Thymus (tissue), 11 donors: ENCODE measurements at regions not wholly inside any gene's neighbourhood (a gene's known extent, or its start where the extent isn't known, plus 50 kb on each side); places are given as distances from the start of the nearest gene placed in this dataset.

Experiments
- DNase-seq, 9 donors: peaks; one replicate each; pipeline ENCODE4 v3.0.0-alpha.2; 2013; ENCODE audit warnings: low spot score in 9 of 9, low read depth in 6 of 9, missing footprints in 1 of 9
- H3K27ac ChIP-seq, 2 donors: one replicate each; pipeline ENCODE4 v1.5.1; 2013; ENCODE audit warnings: control low read depth in 1 of 2, low read depth in 1 of 2, low read length in 1 of 2, mild to moderate bottlenecking in 1 of 2, moderate library complexity in 1 of 2
- H3K27me3 ChIP-seq, 2 donors: one replicate each; pipeline ENCODE4 v1.5.1; 2013; ENCODE audit warnings: low read length in 1 of 2; ENCODE audit not compliant: control insufficient read depth in 2 of 2, insufficient read depth in 1 of 2
- H3K36me3 ChIP-seq, 2 donors: one replicate each; pipeline ENCODE4 v1.5.1; 2013; ENCODE audit warnings: low read length in 1 of 2, mild to moderate bottlenecking in 1 of 2, moderate library complexity in 1 of 2; ENCODE audit not compliant: control insufficient read depth in 2 of 2, insufficient read depth in 2 of 2
- H3K4me1 ChIP-seq, 2 donors: one replicate each; pipeline ENCODE4 v1.5.1; 2013; ENCODE audit warnings: low read length in 2 of 2; ENCODE audit not compliant: control insufficient read depth in 2 of 2, insufficient read depth in 2 of 2
- H3K4me3 ChIP-seq, 2 donors: one replicate each; pipeline ENCODE4 v1.5.1; 2013; ENCODE audit warnings: low read length in 2 of 2, control low read depth in 1 of 2, mild to moderate bottlenecking in 1 of 2
- H3K9me3 ChIP-seq, 2 donors: one replicate each; pipeline ENCODE4 v1.5.1; 2013; ENCODE audit warnings: low read length in 1 of 2, mild to moderate bottlenecking in 1 of 2; ENCODE audit not compliant: control insufficient read depth in 2 of 2, insufficient read depth in 1 of 2
- WGBS: extraction: QIAGEN DNeasy Blood & Tissue Kit; methylation state at CpG from one replicate; pipeline ENCODE4 v1.1.7; 2013; 5-methylcytosine and 5-hydroxymethylcytosine counted together
- donor health status: healthy.

GRCh38 chr4:160848901-160849760 lies 1314.7 kb downstream of the FSTL5 start:
- Histone ChIP-seq H3K27me3 (no peaks in the 10 kb centered on the region), H3K9me3 (no peaks in the 10 kb centered on the region), H3K4me1 (no peaks in the 10 kb centered on the region), H3K36me3 (no peaks in the 10 kb centered on the region), H3K27ac (no peak overlapping the region), H3K4me3 (no peak overlapping the region)
- 72% methylated on average over 9 of the region's 9 CpGs for WGBS
- no peak for DNase-seq

DNA sequence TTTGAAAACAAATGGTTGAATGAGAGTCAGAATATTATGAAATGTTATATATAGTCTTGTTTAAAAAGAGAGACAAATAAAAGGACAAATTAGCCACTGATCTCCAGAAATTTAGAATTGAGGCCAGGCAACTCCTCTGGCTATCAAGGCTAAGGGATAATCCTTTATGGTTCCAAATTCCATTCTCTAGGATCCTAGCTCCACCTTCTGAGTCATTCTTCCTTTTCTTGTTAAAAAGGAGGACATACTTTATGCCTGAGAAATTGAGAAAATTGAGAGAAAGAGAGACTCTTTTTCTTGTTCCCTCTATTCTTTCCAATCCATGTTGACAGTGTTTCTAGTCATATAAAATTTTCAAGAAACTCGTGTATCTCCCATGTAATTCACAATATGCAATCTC lies 1299.5 kb downstream of the FSTL5 start:
- Histone ChIP-seq H3K4me1 (no peaks in the 10 kb centered on the region), H3K27ac (no peak overlapping the region), H3K36me3 (no peaks in the 10 kb centered on the region), H3K4me3 (no peak overlapping the region), H3K27me3 (no peaks in the 10 kb centered on the region), H3K9me3 (no peaks in the 10 kb centered on the region)
- WGBS = 77% methylated on average over 1 of the region's 1 CpG
- DNase-seq = no peak

- no peak overlapping the region for H3K27ac ChIP-seq
- no peaks in the 10 kb centered on the region for H3K27me3 ChIP-seq
- H3K4me3 ChIP-seq = no peak overlapping the region
- H3K9me3 ChIP-seq = no peaks in the 10 kb centered on the region
- H3K36me3 ChIP-seq = no peaks in the 10 kb centered on the region
- no peaks in the 10 kb centered on the region for H3K4me1 ChIP-seq
- no peak for DNase-seq
Measured at GRCh38 chr4:160869899-160870298, 1293.9 kb downstream of the FSTL5 start.

- H3K4me1 ChIP-seq = no peaks in the 10 kb centered on the region
- no peak for DNase-seq
Measured at GRCh38 chr4:160872491-160872890, 1291.3 kb downstream of the FSTL5 start.

DNA sequence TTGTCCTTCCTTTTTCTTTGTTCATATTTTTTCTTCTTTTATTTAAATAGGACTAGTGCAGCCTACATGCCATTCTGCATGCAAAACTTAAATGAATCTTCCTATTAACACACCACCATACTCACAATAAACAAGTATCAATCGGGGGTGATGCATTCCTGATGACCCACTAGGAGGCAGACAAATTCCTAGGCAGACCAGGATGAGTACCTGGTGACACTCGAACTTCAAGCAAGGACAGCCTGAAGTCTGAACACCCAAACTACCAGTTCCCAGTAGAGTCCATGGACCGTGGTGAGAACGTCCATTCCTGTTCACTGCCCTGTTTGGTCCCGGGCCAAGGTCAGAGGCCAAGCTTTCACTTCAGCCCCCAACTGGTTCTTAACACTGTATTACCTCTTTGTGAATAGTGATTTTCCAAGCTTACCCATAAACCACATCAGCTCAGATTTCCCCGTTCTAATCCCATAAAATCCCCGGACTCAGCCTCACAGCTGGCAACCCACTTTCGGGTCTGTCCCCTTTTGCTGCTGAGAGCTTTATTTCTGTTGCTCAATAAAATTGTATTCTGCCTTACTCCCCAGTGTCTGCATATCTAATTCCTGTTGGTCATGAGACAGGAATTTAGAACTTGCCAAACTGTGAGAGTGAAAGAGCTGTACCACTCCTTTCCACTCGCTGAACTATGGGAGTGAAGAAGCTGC lies 1286.6 kb downstream of the FSTL5 start:
- H3K27ac ChIP-seq = no peak overlapping the region
- WGBS = 81% methylated on average over 9 of the region's 9 CpGs

More at GRCh38 chr4:160872491-160872890, 1291.3 kb downstream of the FSTL5 start:
- Histone ChIP-seq H3K27ac (no peak overlapping the region), H3K9me3 (no peaks in the 10 kb centered on the region), H3K27me3 (no peaks in the 10 kb centered on the region), H3K36me3 (no peaks in the 10 kb centered on the region), H3K4me3 (no peak overlapping the region)

GRCh38 chr4:160880180-160880579 lies 1283.6 kb downstream of the FSTL5 start:
- H3K27me3 ChIP-seq = no peaks in the 10 kb centered on the region
- H3K9me3 ChIP-seq = no peaks in the 10 kb centered on the region
- no peak overlapping the region for H3K4me3 ChIP-seq
- H3K36me3 ChIP-seq = no peaks in the 10 kb centered on the region
- H3K4me1 ChIP-seq = no peaks in the 10 kb centered on the region
- WGBS = 82% methylated on average over 5 of the region's 5 CpGs
- no peak for DNase-seq
- H3K27ac ChIP-seq = no peak overlapping the region

More for the DNA sequence above, 1286.6 kb downstream of the FSTL5 start:
- H3K36me3 ChIP-seq = no peaks in the 10 kb centered on the region
- no peaks in the 10 kb centered on the region for H3K4me1 ChIP-seq
- H3K9me3 ChIP-seq = no peaks in the 10 kb centered on the region
- H3K27me3 ChIP-seq = no peaks in the 10 kb centered on the region
- DNase-seq = no peak
- H3K4me3 ChIP-seq = no peak overlapping the region

DNA sequence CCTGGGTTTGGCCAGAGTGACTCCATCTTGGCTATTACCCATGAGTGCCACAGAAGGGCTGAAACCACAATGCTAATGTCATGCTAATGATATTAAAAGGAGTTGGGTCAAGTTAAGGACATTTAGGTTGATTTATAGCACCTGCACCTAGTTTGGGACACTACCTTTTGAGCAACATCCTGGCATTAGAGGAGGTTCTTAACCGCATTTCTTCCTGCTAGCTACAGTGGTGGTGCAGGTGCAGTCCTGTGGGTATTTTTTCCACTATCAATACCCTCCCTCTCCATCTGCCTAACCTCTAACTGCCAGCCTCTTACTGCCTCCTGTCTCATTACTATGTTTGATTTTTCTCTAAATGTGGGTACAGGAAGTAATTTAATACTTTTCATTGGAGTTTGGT lies 1276.1 kb downstream of the FSTL5 start:
- no peak for DNase-seq
- no peaks in the 10 kb centered on the region for H3K4me1 ChIP-seq
- WGBS = 100% methylated on average over 1 of the region's 1 CpG
- no peaks in the 10 kb centered on the region for H3K27me3 ChIP-seq
- no peak overlapping the region for H3K4me3 ChIP-seq
- peaks cover 0 to 2% of the 10 kb centered on the region in 2 donors for H3K9me3 ChIP-seq
- no peaks in the 10 kb centered on the region for H3K36me3 ChIP-seq
- no peak overlapping the region for H3K27ac ChIP-seq

- Histone ChIP-seq H3K27ac (no peak overlapping the region), H3K9me3 (peaks cover 0 to 2% of the 10 kb centered on the region in 2 donors), H3K27me3 (no peaks in the 10 kb centered on the region), H3K36me3 (no peaks in the 10 kb centered on the region), H3K4me3 (no peak overlapping the region), H3K4me1 (no peaks in the 10 kb centered on the region)
- DNase-seq = no peak
- WGBS = 81% methylated on average over 2 of the region's 2 CpGs
Measured at GRCh38 chr4:160894128-160894527, 1269.7 kb downstream of the FSTL5 start.

DNA sequence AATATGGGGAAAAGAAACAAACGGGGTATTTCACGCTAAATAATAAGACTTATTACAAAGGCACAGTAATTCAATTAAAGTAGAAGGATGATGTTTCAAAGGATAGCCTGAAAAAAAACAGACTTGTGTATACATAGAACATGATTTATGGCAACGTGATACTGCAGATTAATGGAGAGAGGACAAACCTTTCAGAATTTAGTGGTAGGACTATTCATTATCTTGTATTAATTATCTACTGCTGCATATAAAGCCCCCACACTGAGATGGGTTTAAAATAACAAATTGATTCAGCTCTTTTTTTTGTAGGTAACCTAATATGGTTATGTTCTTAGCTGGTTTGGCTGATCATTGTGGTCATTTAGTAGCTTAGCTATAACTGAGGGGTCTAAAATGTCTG lies 1269.0 kb downstream of the FSTL5 start:
- 97% methylated on average over 3 of the region's 3 CpGs for WGBS
- Histone ChIP-seq H3K4me3 (no peak overlapping the region), H3K27ac (no peak overlapping the region), H3K9me3 (peaks cover 0 to 2% of the 10 kb centered on the region in 2 donors), H3K27me3 (no peaks in the 10 kb centered on the region), H3K36me3 (no peaks in the 10 kb centered on the region), H3K4me1 (no peaks in the 10 kb centered on the region)
- DNase-seq = no peak
